MM.1S (cell line): ENCODE measurements at regions not wholly inside any gene's neighbourhood (a gene's known extent, or its start where the extent isn't known, plus 50 kb on each side); places are given as distances from the start of the nearest gene placed in this dataset.

Experiments
- DNase-seq: peaks from one replicate; pipeline ENCODE4 v3.0.0-alpha.2; 2015
- H2AFZ ChIP-seq: fragments of 300-600 bp; sonication (generic); 2 replicates; pipeline ENCODE4 v1.6.0; 2016; ENCODE audit warnings: antibody characterized with exemption, low read length
- H3F3A ChIP-seq: fragments of 300-600 bp; sonication (generic); 2 replicates; pipeline ENCODE4 v1.6.1; 2016; ENCODE audit warnings: mild to moderate bottlenecking, antibody characterized with exemption, low read length, moderate library complexity, mixed read lengths; ENCODE audit not compliant: insufficient read depth
- H3K27ac ChIP-seq: fragments of 300-600 bp; sonication (generic); 2 replicates; pipeline ENCODE4 v1.5.1; 2016; ENCODE audit warnings: mild to moderate bottlenecking, low read length
- H3K27me3 ChIP-seq: fragments of 300-600 bp; sonication (generic); replicated peaks from 2 replicates; pipeline ENCODE4 v1.6.0; 2016; ENCODE audit warnings: low read length; ENCODE audit not compliant: insufficient read depth
- H3K36me3 ChIP-seq: fragments of 300-600 bp; sonication (generic); replicated peaks from 2 replicates; pipeline ENCODE4 v1.6.1; 2016; ENCODE audit warnings: mild to moderate bottlenecking, low read length, mixed read lengths; ENCODE audit not compliant: insufficient read depth
- H3K4me1 ChIP-seq: fragments of 300-600 bp; sonication (generic); 2 replicates; pipeline ENCODE4 v1.6.1; 2016; ENCODE audit warnings: low read length, mixed read lengths
- H3K4me2 ChIP-seq: fragments of 300-600 bp; sonication (generic); 2 replicates; pipeline ENCODE4 v1.6.0; 2016; ENCODE audit warnings: low read depth, low read length
- H3K4me3 ChIP-seq: fragments of 300-600 bp; sonication (generic); 2 replicates; pipeline ENCODE4 v1.5.1; 2016; ENCODE audit warnings: low read length, mixed read lengths
- H3K79me2 ChIP-seq: fragments of 300-600 bp; sonication (generic); 2 replicates; pipeline ENCODE4 v1.6.1; 2016; ENCODE audit warnings: mixed run types, low read length, mixed read lengths
- H3K9ac ChIP-seq: fragments of 300-600 bp; sonication (generic); 2 replicates; pipeline ENCODE4 v1.6.1; 2016; ENCODE audit warnings: low read length, mixed read lengths
- H3K9me2 ChIP-seq: fragments of 300-600 bp; sonication (generic); replicated peaks from 2 replicates; pipeline ENCODE4 v1.6.1; 2016; ENCODE audit warnings: mild to moderate bottlenecking, low read length, mixed read lengths; ENCODE audit not compliant: insufficient read depth
- H3K9me3 ChIP-seq: fragments of 300-600 bp; sonication (generic); replicated peaks from 2 replicates; pipeline ENCODE4 v1.6.1; 2016; ENCODE audit warnings: mild to moderate bottlenecking, low read length, mixed read lengths; ENCODE audit not compliant: insufficient read depth
- H4K20me1 ChIP-seq: fragments of 300-600 bp; sonication (generic); 2 replicates; pipeline ENCODE4 v1.6.1; 2016; ENCODE audit warnings: mild to moderate bottlenecking, low read length, moderate library complexity, mixed read lengths; ENCODE audit not compliant: insufficient read depth
- EZH2 ChIP-seq: fragments of 300-600 bp; sonication (generic); optimal IDR thresholded peaks from 2 replicates; pipeline ENCODE3; 2017; ENCODE audit warnings: low read depth, mild to moderate bottlenecking, antibody characterized with exemption, low read length, mixed read lengths
- EZH2phosphoT487 ChIP-seq: fragments of 300-600 bp; sonication (generic); IDR thresholded peaks from 2 replicates; pipeline ENCODE4 v1.6.1; 2018; ENCODE audit warnings: antibody characterized with exemption, low read length
- TF ChIP-seq, protein P1 (sequence below): fragments of 300-600 bp; sonication (generic); IDR thresholded peaks from 2 replicates; pipeline ENCODE4 v1.5.1; 2016; ENCODE audit warnings: antibody characterized with exemption, low read length, mixed read lengths

DNA sequence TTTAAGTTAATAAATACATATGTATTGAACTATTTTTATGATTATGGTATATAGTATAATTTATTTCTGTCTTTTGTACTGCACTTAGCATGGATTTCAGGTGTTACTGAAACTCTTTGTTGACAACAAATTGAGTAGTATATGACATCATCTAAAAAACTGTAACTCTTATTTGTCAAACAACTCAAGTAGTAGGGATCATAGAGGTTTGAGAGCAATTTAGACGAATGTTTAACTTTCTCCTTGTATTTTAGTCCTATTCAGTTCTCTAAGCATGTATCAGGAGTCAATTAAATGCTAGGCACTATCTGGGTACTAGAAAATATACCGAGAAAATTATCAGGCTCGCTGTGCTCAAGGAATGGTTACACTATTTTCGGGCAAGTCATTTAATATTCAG lies 595.2 kb downstream of the METTL15 start:
- Histone ChIP-seq H3K4me2 (no peak overlapping the region), H3K9me2 (no peaks in the 10 kb centered on the region), H3K9ac (no peak overlapping the region), H3K27ac (no peak overlapping the region), H3K4me3 (no peak overlapping the region), H2AFZ (no peak overlapping the region), H3K4me1 (no peaks in the 10 kb centered on the region), H3K27me3 (no peaks in the 10 kb centered on the region), H3K9me3 (no peaks in the 10 kb centered on the region), H4K20me1 (no peaks in the 10 kb centered on the region), H3K36me3 (no peaks in the 10 kb centered on the region), H3F3A (no peaks in the 10 kb centered on the region), H3K79me2 (no peaks in the 10 kb centered on the region)
- no peak for TF ChIP-seq EZH2
- TF ChIP-seq, protein P1, sequence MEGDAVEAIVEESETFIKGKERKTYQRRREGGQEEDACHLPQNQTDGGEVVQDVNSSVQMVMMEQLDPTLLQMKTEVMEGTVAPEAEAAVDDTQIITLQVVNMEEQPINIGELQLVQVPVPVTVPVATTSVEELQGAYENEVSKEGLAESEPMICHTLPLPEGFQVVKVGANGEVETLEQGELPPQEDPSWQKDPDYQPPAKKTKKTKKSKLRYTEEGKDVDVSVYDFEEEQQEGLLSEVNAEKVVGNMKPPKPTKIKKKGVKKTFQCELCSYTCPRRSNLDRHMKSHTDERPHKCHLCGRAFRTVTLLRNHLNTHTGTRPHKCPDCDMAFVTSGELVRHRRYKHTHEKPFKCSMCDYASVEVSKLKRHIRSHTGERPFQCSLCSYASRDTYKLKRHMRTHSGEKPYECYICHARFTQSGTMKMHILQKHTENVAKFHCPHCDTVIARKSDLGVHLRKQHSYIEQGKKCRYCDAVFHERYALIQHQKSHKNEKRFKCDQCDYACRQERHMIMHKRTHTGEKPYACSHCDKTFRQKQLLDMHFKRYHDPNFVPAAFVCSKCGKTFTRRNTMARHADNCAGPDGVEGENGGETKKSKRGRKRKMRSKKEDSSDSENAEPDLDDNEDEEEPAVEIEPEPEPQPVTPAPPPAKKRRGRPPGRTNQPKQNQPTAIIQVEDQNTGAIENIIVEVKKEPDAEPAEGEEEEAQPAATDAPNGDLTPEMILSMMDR, result no peak
- TF ChIP-seq EZH2phosphoT487, result no peak
- no peak for DNase-seq

DNA sequence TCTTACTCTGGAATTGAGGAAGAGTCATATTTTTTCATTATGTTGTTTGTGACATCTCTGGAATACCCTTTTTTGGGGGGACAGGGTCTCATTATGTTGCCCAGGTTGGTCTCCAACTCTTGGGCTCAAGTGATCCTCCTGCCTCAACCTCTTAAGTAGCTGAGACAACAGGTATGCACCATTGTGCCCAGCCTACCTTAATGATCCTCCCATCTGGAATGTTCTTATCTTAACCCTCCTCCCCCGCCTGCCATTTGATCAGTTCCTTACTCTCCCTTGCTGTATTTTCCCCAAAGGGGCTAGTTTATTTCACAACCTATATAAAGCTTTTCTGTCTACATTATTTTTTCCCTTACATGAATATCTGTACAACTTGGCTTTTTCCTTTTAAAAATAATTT lies 594.7 kb downstream of the METTL15 start:
- no peak overlapping the region for H3K27ac ChIP-seq
- no peak for DNase-seq
- no peaks in the 10 kb centered on the region for H3K79me2 ChIP-seq
- no peak overlapping the region for H2AFZ ChIP-seq
- H3F3A ChIP-seq, result no peaks in the 10 kb centered on the region
- H3K4me1 ChIP-seq, result no peaks in the 10 kb centered on the region
- H3K36me3 ChIP-seq, result no peaks in the 10 kb centered on the region
- no peak overlapping the region for H3K9ac ChIP-seq
- no peaks in the 10 kb centered on the region for H4K20me1 ChIP-seq
- H3K4me2 ChIP-seq, result no peak overlapping the region
- H3K9me2 ChIP-seq, result no peaks in the 10 kb centered on the region
- no peaks in the 10 kb centered on the region for H3K27me3 ChIP-seq
- TF ChIP-seq EZH2phosphoT487 (no peak), EZH2 (no peak)
- TF ChIP-seq, protein P1, result no peak
- no peak overlapping the region for H3K4me3 ChIP-seq
- no peaks in the 10 kb centered on the region for H3K9me3 ChIP-seq

DNA sequence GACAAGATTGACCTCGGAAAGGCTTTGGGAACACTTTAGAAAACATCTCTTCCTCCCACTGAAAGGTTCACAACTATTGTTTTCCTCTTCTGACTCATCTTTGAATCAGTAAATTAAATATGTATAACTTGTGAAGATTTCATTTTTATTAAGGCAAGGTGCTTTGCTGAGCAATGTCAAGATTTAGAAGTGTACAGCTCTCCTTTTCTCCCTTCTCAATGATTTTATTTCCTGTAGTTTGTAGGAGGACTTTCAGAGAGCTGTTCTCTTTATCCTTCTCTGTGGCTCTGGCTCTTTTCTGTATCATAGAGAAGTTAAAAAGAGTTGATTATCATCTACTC lies 594.2 kb downstream of the METTL15 start:
- H3K9me2 ChIP-seq, result no peaks in the 10 kb centered on the region
- no peak overlapping the region for H3K4me2 ChIP-seq
- H4K20me1 ChIP-seq, result no peaks in the 10 kb centered on the region
- H3F3A ChIP-seq, result no peaks in the 10 kb centered on the region
- TF ChIP-seq EZH2phosphoT487, result no peak
- TF ChIP-seq, protein P1, result no peak
- no peak for TF ChIP-seq EZH2
- H3K9me3 ChIP-seq, result no peaks in the 10 kb centered on the region
- no peak overlapping the region for H3K9ac ChIP-seq
- no peak for DNase-seq
- H3K4me1 ChIP-seq, result no peaks in the 10 kb centered on the region
- H3K4me3 ChIP-seq, result no peak overlapping the region
- no peaks in the 10 kb centered on the region for H3K27me3 ChIP-seq
- no peak overlapping the region for H3K27ac ChIP-seq
- H2AFZ ChIP-seq, result no peak overlapping the region
- H3K79me2 ChIP-seq, result no peaks in the 10 kb centered on the region
- H3K36me3 ChIP-seq, result no peaks in the 10 kb centered on the region
